ENCODE measurements at regions not wholly inside any gene's neighbourhood (a gene's known extent, or its start where the extent isn't known, plus 50 kb on each side); places are given as distances from the start of the nearest gene placed in this dataset.

- Histone ChIP-seq H3K27me3 (ENCODE audit: control insufficient read depth in 2 of 2, insufficient read depth in 2 of 2, low read length in 2 of 2) (no peaks in the 10 kb centered on the region), H3K36me3 (ENCODE audit: control insufficient read depth in 2 of 2, extremely low read depth in 1 of 2, insufficient read depth in 2 of 2, low read length in 2 of 2) (no peaks in the 10 kb centered on the region), H3K4me3 (replicated peaks in 1 of 3; ENCODE audit: insufficient read depth in 1 of 3, low read depth in 1 of 3, low read length in 3 of 3) (no peak overlapping the region), H3K4me2 (ENCODE audit: insufficient read depth, low read length) (no peak overlapping the region), H3K4me1 (ENCODE audit: control insufficient read depth, extremely low read depth, insufficient read depth, low read length) (no peaks in the 10 kb centered on the region), H3K27ac (ENCODE audit: insufficient read depth, low read depth, low read length) (no peak overlapping the region), H2AFZ (ENCODE audit: low read depth, low read length) (no peak overlapping the region), H3K79me2 (ENCODE audit: control insufficient read depth, insufficient read depth, low read length) (no peaks in the 10 kb centered on the region), H3K9ac (replicated peaks; ENCODE audit: extremely low read depth, insufficient read depth, low read length) (no peak overlapping the region), H3K9me3 (replicated peaks; ENCODE audit: control insufficient read depth, insufficient read depth, low read length) (no peaks in the 10 kb centered on the region), H4K20me1 (replicated peaks; ENCODE audit: control insufficient read depth, extremely low read depth, insufficient read depth, low read length) (no peaks in the 10 kb centered on the region), H3K9me1 (replicated peaks; ENCODE audit: control insufficient read depth, extremely low read depth, insufficient read depth, low read length) (no peaks in the 10 kb centered on the region)
- dilution Hi-C loops (cut with MboI; ENCODE audit: extremely low pct_ligation_motif_present, low sequenced_read_pairs): no loop called here
- CTCF ChIA-PET: interaction anchor here (1.0 kb wide), 1 partner anchor 18 kb away, joined by 3 read pairs; no protein-coding TSS in a partner anchor
- DNase-seq (ENCODE audit: low read depth, low spot score) (no peak), FAIRE-seq (no peak)
- TF ChIP-seq MYC (IDR thresholded peaks at IDR 0.05; ENCODE audit: low read depth, low read length) (no peak), POLR2AphosphoS5 (IDR thresholded peaks at IDR 0.05; ENCODE audit: insufficient read depth, low read depth, low read length) (no peak), EZH2 (IDR thresholded peaks at IDR 0.05; ENCODE audit: borderline replicate concordance, low read depth, low read length, severe bottlenecking) (no peak), JUN (IDR thresholded peaks at IDR 0.05; ENCODE audit: borderline replicate concordance, insufficient read depth, insufficient read length, low read depth) (no peak), POLR2A (IDR thresholded peaks at IDR 0.05; ENCODE audit: low read depth, low read length) (no peak)
- intact Hi-C loops (cut with micrococcal nuclease): no loop called here
- POLR2A ChIA-PET: no interaction called here
- no TSS peak for BruUV-seq (replicated peaks)
These were observed 713.4 kb upstream of the VRK2 start for GRCh38 chr2:57333221-57333620.

- intact Hi-C loops (cut with micrococcal nuclease): no loop called here
- CTCF ChIA-PET: no interaction called here
- FAIRE-seq: no peak
These were observed 703.1 kb upstream of the VRK2 start for GRCh38 chr2:57343391-57344006.

More at GRCh38 chr2:57343391-57344006, 703.1 kb upstream of the VRK2 start:
- DNase-seq (ENCODE audit: low read depth, low spot score): no peak
- Histone ChIP-seq H3K4me1 (ENCODE audit: control insufficient read depth, extremely low read depth, insufficient read depth, low read length) (no peaks in the 10 kb centered on the region), H3K27ac (ENCODE audit: insufficient read depth, low read depth, low read length) (no peak overlapping the region), H4K20me1 (replicated peaks; ENCODE audit: control insufficient read depth, extremely low read depth, insufficient read depth, low read length) (no peaks in the 10 kb centered on the region), H3K36me3 (ENCODE audit: control insufficient read depth in 2 of 2, extremely low read depth in 1 of 2, insufficient read depth in 2 of 2, low read length in 2 of 2) (no peaks in the 10 kb centered on the region), H3K27me3 (ENCODE audit: control insufficient read depth in 2 of 2, insufficient read depth in 2 of 2, low read length in 2 of 2) (no peaks in the 10 kb centered on the region), H3K9ac (replicated peaks; ENCODE audit: extremely low read depth, insufficient read depth, low read length) (no peak overlapping the region), H3K9me3 (replicated peaks; ENCODE audit: control insufficient read depth, insufficient read depth, low read length) (no peaks in the 10 kb centered on the region), H2AFZ (ENCODE audit: low read depth, low read length) (no peak overlapping the region), H3K9me1 (replicated peaks; ENCODE audit: control insufficient read depth, extremely low read depth, insufficient read depth, low read length) (no peaks in the 10 kb centered on the region), H3K79me2 (ENCODE audit: control insufficient read depth, insufficient read depth, low read length) (no peaks in the 10 kb centered on the region), H3K4me3 (replicated peaks in 1 of 3; ENCODE audit: insufficient read depth in 1 of 3, low read depth in 1 of 3, low read length in 3 of 3) (no peak overlapping the region), H3K4me2 (ENCODE audit: insufficient read depth, low read length) (no peak overlapping the region)
- dilution Hi-C loops (cut with MboI; ENCODE audit: extremely low pct_ligation_motif_present, low sequenced_read_pairs): no loop called here
- BruUV-seq (replicated peaks): no TSS peak
- POLR2A ChIA-PET: no interaction called here
- TF ChIP-seq EZH2 (IDR thresholded peaks at IDR 0.05; ENCODE audit: borderline replicate concordance, low read depth, low read length, severe bottlenecking) (no peak), MYC (IDR thresholded peaks at IDR 0.05; ENCODE audit: low read depth, low read length) (no peak), CTCF (IDR thresholded peaks at IDR 0.05; ENCODE audit: extremely low read depth in 1 of 2, insufficient read depth in 1 of 2, low read depth in 1 of 2, low read length in 2 of 2) (no peak), POLR2A (IDR thresholded peaks at IDR 0.05; ENCODE audit: low read depth, low read length) (no peak), POLR2AphosphoS5 (IDR thresholded peaks at IDR 0.05; ENCODE audit: insufficient read depth, low read depth, low read length) (no peak)

Measured in endothelial cell of umbilical vein (primary cell).